ENCODE measurements at regions not wholly inside any gene's neighbourhood (a gene's known extent, or its start where the extent isn't known, plus 50 kb on each side); places are given as distances from the start of the nearest gene placed in this dataset.

GRCh38 chr5:26430323-26430722 lies 608.1 kb downstream of the CDH9 start:
- Histone ChIP-seq H3K27ac (ENCODE audit: insufficient read depth, low read length) (no peak overlapping the region), H2BK120ac (ENCODE audit: low read depth, low read length) (no peak overlapping the region), H3K36me3 (ENCODE audit: control insufficient read depth, insufficient read depth, low read length) (no peaks in the 10 kb centered on the region), H3K4me2 (ENCODE audit: low read depth, low read length) (no peak overlapping the region), H3K18ac (ENCODE audit: low read depth, low read length) (no peak overlapping the region), H3K9me3 (ENCODE audit: control insufficient read depth, insufficient read depth, low read length) (peaks cover 11% of the 10 kb centered on the region; the same call in 1 of the 2 replicates), H4K8ac (ENCODE audit: low read depth in 2 of 2, low read length in 2 of 2) (no peak overlapping the region), H2AK9ac (replicated peaks; ENCODE audit: low read depth, low read length, poor library complexity) (no peak overlapping the region), H2BK15ac (ENCODE audit: low read depth, low read length) (no peak overlapping the region), H3K4me3 (ENCODE audit: insufficient read depth, low read depth, low read length) (no peak overlapping the region), H2BK5ac (ENCODE audit: low read depth, low read length, poor library complexity, severe bottlenecking) (no peak overlapping the region), H3K79me1 (ENCODE audit: low read depth in 1 of 2, low read length in 2 of 2) (no peaks in the 10 kb centered on the region), H3K4me1 (ENCODE audit: control insufficient read depth, insufficient read depth, low read length) (no peaks in the 10 kb centered on the region), H4K91ac (ENCODE audit: insufficient read depth, low read depth, low read length) (no peak overlapping the region), H2AFZ (replicated peaks; ENCODE audit: low read length, poor library complexity) (no peak overlapping the region), H3K9me1 (ENCODE audit: insufficient read depth, low read length) (no peaks in the 10 kb centered on the region), H3K14ac (replicated peaks; ENCODE audit: low read depth, low read length) (no peak overlapping the region), H3K4ac (ENCODE audit: low read depth, low read length) (no peak overlapping the region), H2AK5ac (ENCODE audit: low read depth, low read length) (no peak overlapping the region), H2BK20ac (ENCODE audit: low read depth, low read length) (no peak overlapping the region), H3K9ac (ENCODE audit: low read depth, low read length) (no peak overlapping the region), H4K20me1 (ENCODE audit: insufficient read depth, low read length) (no peaks in the 10 kb centered on the region), H4K5ac (ENCODE audit: low read depth, low read length) (no peak overlapping the region), H3K27me3 (ENCODE audit: control insufficient read depth, insufficient read depth, low read length) (no peaks in the 10 kb centered on the region), H3K23ac (ENCODE audit: low read depth, low read length) (no peak overlapping the region), H3K56ac (ENCODE audit: extremely low read depth, insufficient read depth, low read length) (no peak overlapping the region)
- no CpG with 5 or more reads among the region's 2 CpGs for WGBS, 2 experiments (ENCODE audit: extremely low coverage in 2 of 2, insufficient read length in 1 of 2)
- CTCF ChIA-PET: no interaction called here
- in situ Hi-C loops (cut with MboI; ENCODE audit: low sequenced_read_pairs) (no loop called here), intact Hi-C loops (cut with micrococcal nuclease) (no loop called here), dilution Hi-C loops (cut with HindIII; ENCODE audit: low sequenced_read_pairs, unreplicated experiment) (no loop called here)
- BruUV-seq (replicated peaks): no TSS peak
- TF ChIP-seq CHD1 (IDR thresholded peaks at IDR 0.05; ENCODE audit: low read depth, low read length) (no peak), RCOR1 (IDR thresholded peaks at IDR 0.05; ENCODE audit: insufficient replicate concordance, low read length) (no peak), POLR2A (IDR thresholded peaks at IDR 0.05; ENCODE audit: low read depth, low read length) (no peak), MXI1 (IDR thresholded peaks at IDR 0.05; ENCODE audit: borderline replicate concordance, low read depth, low read length) (no peak), RFX5 (IDR thresholded peaks at IDR 0.05; ENCODE audit: low read depth, low read length) (no peak), NFE2L2 (IDR thresholded peaks at IDR 0.05; ENCODE audit: low read depth, low read length) (no peak), MAFK (IDR thresholded peaks at IDR 0.05; ENCODE audit: low read depth, low read length) (no peak), BHLHE40 (IDR thresholded peaks at IDR 0.05; ENCODE audit: low read depth, low read length) (no peak), RAD21 (IDR thresholded peaks at IDR 0.05; ENCODE audit: low read length) (no peak), SMC3 (IDR thresholded peaks at IDR 0.05; ENCODE audit: low read depth, low read length) (no peak), CTCF (conservative IDR thresholded peaks at IDR 0.05; ENCODE audit: low read depth, low read length) (no peak)
- TF ChIP-seq, protein P1, sequence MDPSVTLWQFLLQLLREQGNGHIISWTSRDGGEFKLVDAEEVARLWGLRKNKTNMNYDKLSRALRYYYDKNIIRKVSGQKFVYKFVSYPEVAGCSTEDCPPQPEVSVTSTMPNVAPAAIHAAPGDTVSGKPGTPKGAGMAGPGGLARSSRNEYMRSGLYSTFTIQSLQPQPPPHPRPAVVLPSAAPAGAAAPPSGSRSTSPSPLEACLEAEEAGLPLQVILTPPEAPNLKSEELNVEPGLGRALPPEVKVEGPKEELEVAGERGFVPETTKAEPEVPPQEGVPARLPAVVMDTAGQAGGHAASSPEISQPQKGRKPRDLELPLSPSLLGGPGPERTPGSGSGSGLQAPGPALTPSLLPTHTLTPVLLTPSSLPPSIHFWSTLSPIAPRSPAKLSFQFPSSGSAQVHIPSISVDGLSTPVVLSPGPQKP (IDR thresholded peaks at IDR 0.05; ENCODE audit: borderline replicate concordance, low read depth, low read length): no peak
- POLR2A ChIA-PET (ENCODE audit: unreplicated experiment): no interaction called here
- ATAC-seq (ENCODE audit: low read depth) (no peak), DNase-seq (no peak)

Measured in IMR-90 (cell line).